Sigmoid colon (tissue), 4 donors: ENCODE measurements at regions not wholly inside any gene's neighbourhood (a gene's known extent, or its start where the extent isn't known, plus 50 kb on each side); places are given as distances from the start of the nearest gene placed in this dataset.

Source experiments
- CTCF ChIP-seq, 4 experiments: fragments of 450-650 bp in 3 of 4; fragments of 200-600 bp in 1 of 4; IDR thresholded peaks; one replicate each; pipeline ENCODE4 v1.5.1; 2016 to 2019; ENCODE audit warnings: antibody characterized with exemption in 4 of 4, mild to moderate bottlenecking in 3 of 4, moderate library complexity in 2 of 4
- EP300 ChIP-seq, 4 donors: sonication (generic); formaldehyde crosslinking; IDR thresholded peaks; one replicate each; pipeline ENCODE4 v1.6.1; 2017; ENCODE audit warnings: antibody characterized with exemption in 4 of 4
- POLR2A ChIP-seq, 2 donors: fragments of 450-650 bp; IDR thresholded peaks; one replicate each; pipeline ENCODE4 v1.6.1; 2016; ENCODE audit warnings: antibody characterized with exemption in 2 of 2, mild to moderate bottlenecking in 2 of 2, moderate library complexity in 2 of 2
- POLR2AphosphoS5 ChIP-seq, 4 donors: sonication (generic); formaldehyde crosslinking; IDR thresholded peaks; one replicate each; pipeline ENCODE4 v1.6.1; 2017; ENCODE audit warnings: antibody characterized with exemption in 4 of 4

- TF ChIP-seq CTCF (IDR thresholded peaks at IDR 0.05) (no peak), POLR2AphosphoS5 (IDR thresholded peaks at IDR 0.05) (no peak), POLR2A (IDR thresholded peaks at IDR 0.05) (no peak), EP300 (IDR thresholded peaks at IDR 0.05) (no peak)
Observed at GRCh38 chr3:31189330-31189729, 294.9 kb upstream of the GADL1 start.
